GM12878 (cell line): ENCODE measurements at regions not wholly inside any gene's neighbourhood (a gene's known extent, or its start where the extent isn't known, plus 50 kb on each side); places are given as distances from the start of the nearest gene placed in this dataset.

Source experiments
- ATAC-seq: fragments of 200-7000 bp; cut with Tn5 transposase; 3 replicates; pipeline ENCODE4 v1.9.1; 2020; ENCODE audit warnings: mild to moderate bottlenecking, moderate library complexity
- BruUV-seq: library from RNA; stranded (reverse); fragments of 400-500 nt; replicated peaks from 2 replicates; lab custom pipeline; 2021; lab: Mats Ljungman, UMichigan
- CTCF ChIA-PET: fragments of 300-600 bp; sonication (Branson Sonifier 250); formaldehyde crosslinking; extraction: SDS; loops from one replicate; lab custom pipeline; 2021; ENCODE audit warnings: inconsistent platforms; lab: Yijun Ruan, JAX
- POLR2A ChIA-PET: fragments of 350-600 bp; formaldehyde crosslinking; extraction: SDS; loops from one replicate; lab custom pipeline; 2021; ENCODE audit warnings: inconsistent platforms; lab: Charles Lee
- RAD21 ChIA-PET: fragments of 300-600 bp; sonication (Branson Sonifier 250); formaldehyde crosslinking; loops from one replicate; lab custom pipeline; 2023; ENCODE audit warnings: antibody characterized with exemption; ENCODE audit not compliant: unreplicated experiment; lab: Charles Lee
- SMC1A ChIA-PET: fragments of 300-600 bp; sonication (Branson Sonifier 250); formaldehyde crosslinking; loops from one replicate; lab custom pipeline; 2023; ENCODE audit not compliant: unreplicated experiment, uncharacterized antibody; lab: Charles Lee
- DNase-seq: peaks from one replicate; pipeline ENCODE4 v3.0.0-alpha.2; 2011; ENCODE audit warnings: low read depth, low spot score
- FAIRE-seq: peaks from 3 replicates; lab custom pipeline; 2011; peaks lifted over from hg19 to GRCh38; lab: Jason Lieb, UNC
- H2AFZ ChIP-seq: 2 replicates; pipeline ENCODE4 v1.6.0; 2011; ENCODE audit warnings: low read depth, low read length, control low read depth; ENCODE audit not compliant: control insufficient read depth
- H3K27ac ChIP-seq: 2 replicates; pipeline ENCODE4 v1.5.1; 2011; ENCODE audit warnings: control low read depth; ENCODE audit not compliant: control insufficient read depth, insufficient read depth
- H3K27me3 ChIP-seq, 2 experiments: replicated peaks in 1 of 2; 2 replicates each; pipeline versions ENCODE4 v1.6.0 to v1.6.1; 2011; ENCODE audit warnings: low read length in 1 of 2; ENCODE audit not compliant: control insufficient read depth in 2 of 2, insufficient read depth in 2 of 2
- H3K36me3 ChIP-seq, 2 experiments: 2 replicates each; pipeline ENCODE4 v1.5.1; 2011; ENCODE audit warnings: low read length in 1 of 2; ENCODE audit not compliant: control insufficient read depth in 2 of 2, insufficient read depth in 2 of 2
- H3K4me1 ChIP-seq: 2 replicates; pipeline ENCODE4 v1.6.1; 2011; ENCODE audit warnings: mild to moderate bottlenecking, low read length, moderate library complexity, mixed read lengths; ENCODE audit not compliant: control insufficient read depth, insufficient read depth
- H3K4me2 ChIP-seq: 2 replicates; pipeline ENCODE4 v1.6.0; 2011; ENCODE audit warnings: control low read depth; ENCODE audit not compliant: control insufficient read depth, insufficient read depth
- H3K4me3 ChIP-seq: fragments of 200-600 bp; sonication (generic); 2 replicates; pipeline ENCODE4 v1.5.1; 2016
- H3K79me2 ChIP-seq: 2 replicates; pipeline ENCODE4 v1.6.0; 2011; ENCODE audit warnings: low read length; ENCODE audit not compliant: control insufficient read depth, insufficient read depth
- H3K9ac ChIP-seq: 2 replicates; pipeline ENCODE4 v1.8.0; 2011; ENCODE audit warnings: low read length, control low read depth, mixed read lengths; ENCODE audit not compliant: control insufficient read depth, insufficient read depth
- H3K9me3 ChIP-seq: replicated peaks from 3 replicates; pipeline ENCODE4 v1.5.1; 2011; ENCODE audit warnings: mild to moderate bottlenecking, low read length; ENCODE audit not compliant: control insufficient read depth, insufficient read depth
- H4K20me1 ChIP-seq: 2 replicates; pipeline ENCODE4 v1.6.0; 2011; ENCODE audit not compliant: control insufficient read depth, insufficient read depth
- DPF2 ChIP-seq: fragments of 450-650 bp; IDR thresholded peaks from 2 replicates; pipeline ENCODE4 v1.6.1; 2017; ENCODE audit warnings: mild to moderate bottlenecking
- EED ChIP-seq: sonication (generic); IDR thresholded peaks from 2 replicates; pipeline ENCODE4 v1.6.1; 2016; ENCODE audit warnings: antibody characterized with exemption, low read depth
- ESRRA ChIP-seq: IDR thresholded peaks from 2 replicates; pipeline ENCODE4 v1.6.1; 2012; ENCODE audit warnings: mild to moderate bottlenecking, low read length, improper control_type of control experiment
- JUND ChIP-seq: IDR thresholded peaks from 2 replicates; pipeline ENCODE4 v1.6.1; 2012; ENCODE audit warnings: low read depth, mild to moderate bottlenecking, low read length, improper control_type of control experiment, moderate library complexity
- KDM1A ChIP-seq: fragments of 200-600 bp; sonication (generic); IDR thresholded peaks from 2 replicates; pipeline ENCODE4 v1.6.1; 2016; ENCODE audit warnings: borderline replicate concordance
- LARP7 ChIP-seq: fragments of 450-650 bp; IDR thresholded peaks from 2 replicates; pipeline ENCODE4 v1.6.1; 2017; ENCODE audit warnings: mild to moderate bottlenecking
- NRF1 ChIP-seq: conservative IDR thresholded peaks from 2 replicates; pipeline ENCODE4 v1.6.1; 2011; ENCODE audit warnings: mild to moderate bottlenecking, low read depth, low read length, improper control_type of control experiment
- RCOR1 ChIP-seq: conservative IDR thresholded peaks from 2 replicates; pipeline ENCODE4 v1.6.1; 2012; ENCODE audit warnings: low read depth, low read length, improper control_type of control experiment
- RUNX3 ChIP-seq: IDR thresholded peaks from 2 replicates; pipeline ENCODE4 v1.6.1; 2012; ENCODE audit warnings: low read length, inconsistent platforms
- SMAD5 ChIP-seq: IDR thresholded peaks from 2 replicates; pipeline ENCODE4 v1.6.1; 2016; ENCODE audit warnings: antibody characterized with exemption, low read depth
- ZBED1 ChIP-seq: IDR thresholded peaks from 2 replicates; pipeline ENCODE4 v1.6.1; 2016; ENCODE audit warnings: borderline replicate concordance
- ZNF384 ChIP-seq: IDR thresholded peaks from 2 replicates; pipeline ENCODE4 v1.6.1; 2012; ENCODE audit warnings: low read depth, mild to moderate bottlenecking, low read length, improper control_type of control experiment, borderline replicate concordance
- WGBS: methylation state at CpG from one replicate; pipeline ENCODE4 v1.1.6; 2016; ENCODE audit warnings: low lambda C conversion rate; ENCODE audit not compliant: insufficient replicate concordance, insufficient coverage; ENCODE audit errors: missing lambda C conversion rate; 5-methylcytosine and 5-hydroxymethylcytosine counted together
- in situ Hi-C: fragments of 300-500 bp; cut with MboI; formaldehyde crosslinking; loops from 9 replicates; pipeline ENCODE4 v1.14.3; 2018; ENCODE audit warnings: mixed read lengths
- intact Hi-C: fragments of 100-400 bp; cut with micrococcal nuclease; formaldehyde crosslinking; loops from one replicate; pipeline ENCODE4 v1.14.2; 2022; ENCODE audit not compliant: unreplicated experiment
- TF ChIP-seq, protein P1 (sequence below): fragments of 450-650 bp; conservative IDR thresholded peaks from 2 replicates; pipeline ENCODE4 v1.6.1; 2017; ENCODE audit warnings: mild to moderate bottlenecking, moderate library complexity
- TF ChIP-seq, protein P2 (sequence below): fragments of 450-650 bp; formaldehyde crosslinking; IDR thresholded peaks from 2 replicates; pipeline ENCODE4 v1.5.0; 2022; ENCODE audit warnings: mild to moderate bottlenecking, missing genetic modification characterization
- TF ChIP-seq, protein P3 (sequence below): fragments of 450-650 bp; IDR thresholded peaks from 2 replicates; pipeline ENCODE4 v1.6.1; 2017; ENCODE audit warnings: borderline replicate concordance

DNA sequence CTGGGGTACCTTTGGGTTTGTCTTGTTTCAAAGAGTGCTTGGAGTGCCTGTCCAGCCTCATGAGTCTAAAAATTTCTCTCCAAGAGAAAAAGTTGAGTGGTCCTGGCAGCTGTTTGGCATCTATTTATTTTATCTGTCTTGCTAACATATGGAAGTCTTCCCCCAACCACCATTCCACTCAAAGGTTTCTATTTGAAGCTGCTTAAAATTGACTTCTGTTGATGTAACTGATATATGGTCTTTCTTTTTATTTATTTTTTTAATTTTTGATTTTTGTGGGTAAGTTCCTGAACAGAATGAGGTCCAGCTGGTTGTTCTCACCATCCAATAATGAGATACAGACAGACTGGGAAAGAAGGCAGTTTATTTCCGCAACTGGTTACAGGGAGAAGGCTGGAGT, 178.7 kb upstream of the SGCD start:
- H3K79me2 ChIP-seq = no peaks in the 10 kb centered on the region
- ChIA-PET POLR2A (no interaction called here), SMC1A (interaction anchor here (1.2 kb wide), 1 partner anchor 11 kb away, joined by 3 read pairs; no protein-coding TSS in a partner anchor), RAD21 (no interaction called here), CTCF (no interaction called here)
- no peaks in the 10 kb centered on the region for H3K4me1 ChIP-seq
- H3K9me3 ChIP-seq = no peaks in the 10 kb centered on the region
- ATAC-seq (no peak), FAIRE-seq (no peak), DNase-seq (no peak)
- no peaks in the 10 kb centered on the region for H4K20me1 ChIP-seq
- no TSS peak for BruUV-seq
- in situ Hi-C loops = no loop called here
- no peak overlapping the region for H3K27ac ChIP-seq
- no peak overlapping the region for H3K9ac ChIP-seq
- TF ChIP-seq ESRRA (no peak), LARP7 (no peak), DPF2 (no peak), ZBED1 (no peak), JUND (no peak), NRF1 (no peak), EED (no peak), RUNX3 (no peak), ZNF384 (no peak), SMAD5 (no peak), KDM1A (no peak), RCOR1 (no peak)
- TF ChIP-seq, protein P1, sequence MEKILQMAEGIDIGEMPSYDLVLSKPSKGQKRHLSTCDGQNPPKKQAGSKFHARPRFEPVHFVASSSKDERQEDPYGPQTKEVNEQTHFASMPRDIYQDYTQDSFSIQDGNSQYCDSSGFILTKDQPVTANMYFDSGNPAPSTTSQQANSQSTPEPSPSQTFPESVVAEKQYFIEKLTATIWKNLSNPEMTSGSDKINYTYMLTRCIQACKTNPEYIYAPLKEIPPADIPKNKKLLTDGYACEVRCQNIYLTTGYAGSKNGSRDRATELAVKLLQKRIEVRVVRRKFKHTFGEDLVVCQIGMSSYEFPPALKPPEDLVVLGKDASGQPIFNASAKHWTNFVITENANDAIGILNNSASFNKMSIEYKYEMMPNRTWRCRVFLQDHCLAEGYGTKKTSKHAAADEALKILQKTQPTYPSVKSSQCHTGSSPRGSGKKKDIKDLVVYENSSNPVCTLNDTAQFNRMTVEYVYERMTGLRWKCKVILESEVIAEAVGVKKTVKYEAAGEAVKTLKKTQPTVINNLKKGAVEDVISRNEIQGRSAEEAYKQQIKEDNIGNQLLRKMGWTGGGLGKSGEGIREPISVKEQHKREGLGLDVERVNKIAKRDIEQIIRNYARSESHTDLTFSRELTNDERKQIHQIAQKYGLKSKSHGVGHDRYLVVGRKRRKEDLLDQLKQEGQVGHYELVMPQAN = no peak
- TF ChIP-seq, protein P2, sequence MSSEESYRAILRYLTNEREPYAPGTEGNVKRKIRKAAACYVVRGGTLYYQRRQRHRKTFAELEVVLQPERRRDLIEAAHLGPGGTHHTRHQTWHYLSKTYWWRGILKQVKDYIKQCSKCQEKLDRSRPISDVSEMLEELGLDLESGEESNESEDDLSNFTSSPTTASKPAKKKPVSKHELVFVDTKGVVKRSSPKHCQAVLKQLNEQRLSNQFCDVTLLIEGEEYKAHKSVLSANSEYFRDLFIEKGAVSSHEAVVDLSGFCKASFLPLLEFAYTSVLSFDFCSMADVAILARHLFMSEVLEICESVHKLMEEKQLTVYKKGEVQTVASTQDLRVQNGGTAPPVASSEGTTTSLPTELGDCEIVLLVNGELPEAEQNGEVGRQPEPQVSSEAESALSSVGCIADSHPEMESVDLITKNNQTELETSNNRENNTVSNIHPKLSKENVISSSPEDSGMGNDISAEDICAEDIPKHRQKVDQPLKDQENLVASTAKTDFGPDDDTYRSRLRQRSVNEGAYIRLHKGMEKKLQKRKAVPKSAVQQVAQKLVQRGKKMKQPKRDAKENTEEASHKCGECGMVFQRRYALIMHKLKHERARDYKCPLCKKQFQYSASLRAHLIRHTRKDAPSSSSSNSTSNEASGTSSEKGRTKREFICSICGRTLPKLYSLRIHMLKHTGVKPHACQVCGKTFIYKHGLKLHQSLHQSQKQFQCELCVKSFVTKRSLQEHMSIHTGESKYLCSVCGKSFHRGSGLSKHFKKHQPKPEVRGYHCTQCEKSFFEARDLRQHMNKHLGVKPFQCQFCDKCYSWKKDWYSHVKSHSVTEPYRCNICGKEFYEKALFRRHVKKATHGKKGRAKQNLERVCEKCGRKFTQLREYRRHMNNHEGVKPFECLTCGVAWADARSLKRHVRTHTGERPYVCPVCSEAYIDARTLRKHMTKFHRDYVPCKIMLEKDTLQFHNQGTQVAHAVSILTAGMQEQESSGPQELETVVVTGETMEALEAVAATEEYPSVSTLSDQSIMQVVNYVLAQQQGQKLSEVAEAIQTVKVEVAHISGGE (CRISPR knock-in tag) = no peak
- TF ChIP-seq, protein P3, sequence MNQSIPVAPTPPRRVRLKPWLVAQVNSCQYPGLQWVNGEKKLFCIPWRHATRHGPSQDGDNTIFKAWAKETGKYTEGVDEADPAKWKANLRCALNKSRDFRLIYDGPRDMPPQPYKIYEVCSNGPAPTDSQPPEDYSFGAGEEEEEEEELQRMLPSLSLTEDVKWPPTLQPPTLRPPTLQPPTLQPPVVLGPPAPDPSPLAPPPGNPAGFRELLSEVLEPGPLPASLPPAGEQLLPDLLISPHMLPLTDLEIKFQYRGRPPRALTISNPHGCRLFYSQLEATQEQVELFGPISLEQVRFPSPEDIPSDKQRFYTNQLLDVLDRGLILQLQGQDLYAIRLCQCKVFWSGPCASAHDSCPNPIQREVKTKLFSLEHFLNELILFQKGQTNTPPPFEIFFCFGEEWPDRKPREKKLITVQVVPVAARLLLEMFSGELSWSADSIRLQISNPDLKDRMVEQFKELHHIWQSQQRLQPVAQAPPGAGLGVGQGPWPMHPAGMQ = no peak
- no peak overlapping the region for H3K4me2 ChIP-seq
- WGBS = 47% methylated on average over 1 of the region's 1 CpG
- intact Hi-C loops = no loop called here
- H3K36me3 ChIP-seq = no peaks in the 10 kb centered on the region
- no peak overlapping the region for H2AFZ ChIP-seq
- H3K27me3 ChIP-seq = no peaks in the 10 kb centered on the region; a peak in 1 of 4 replicates
- no peak overlapping the region for H3K4me3 ChIP-seq
